SU-DHL-6 (cell line): ENCODE measurements at regions not wholly inside any gene's neighbourhood (a gene's known extent, or its start where the extent isn't known, plus 50 kb on each side); places are given as distances from the start of the nearest gene placed in this dataset.

Experiments used
- H2AFZ ChIP-seq: fragments of 200-600 bp; sonication (generic); 2 replicates; pipeline ENCODE4 v1.6.1; 2014; ENCODE audit warnings: low read depth, mild to moderate bottlenecking, moderate library complexity, mixed read lengths, antibody characterized with exemption, low read length; ENCODE audit not compliant: severe bottlenecking
- H3F3A ChIP-seq: fragments of 200-600 bp; shearing (Covaris generic); 2 replicates; pipeline ENCODE4 v1.6.0; 2016; ENCODE audit warnings: antibody characterized with exemption, mild to moderate bottlenecking; ENCODE audit not compliant: insufficient read depth
- H3K27ac ChIP-seq: fragments of 200-600 bp; sonication (generic); 2 replicates; pipeline ENCODE4 v1.5.1; 2016; ENCODE audit warnings: low read depth, mild to moderate bottlenecking, low read length, moderate library complexity, mixed read lengths
- H3K27me3 ChIP-seq: fragments of 200-600 bp; sonication (generic), shearing (Covaris generic); 2 replicates; pipeline ENCODE4 v1.6.0; 2014; ENCODE audit warnings: mild to moderate bottlenecking, low read length
- H3K36me3 ChIP-seq: fragments of 200-600 bp; sonication (generic); 2 replicates; pipeline ENCODE4 v1.6.1; 2014; ENCODE audit warnings: mild to moderate bottlenecking, low read length, mixed read lengths
- H3K4me2 ChIP-seq: fragments of 300-600, 200-600 bp; shearing (Covaris generic), sonication (generic); 2 replicates; pipeline ENCODE4 v1.6.0; 2014; ENCODE audit warnings: low read length, low read depth, mild to moderate bottlenecking; ENCODE audit not compliant: poor library complexity, severe bottlenecking
- H3K4me3 ChIP-seq: fragments of 200-600 bp; sonication (generic); 2 replicates; pipeline ENCODE4 v1.5.1; 2014; ENCODE audit warnings: antibody characterized with exemption, low read length, mild to moderate bottlenecking, mixed read lengths; ENCODE audit not compliant: insufficient read depth, poor library complexity, severe bottlenecking
- H3K79me2 ChIP-seq: fragments of 200-600 bp; sonication (generic); 2 replicates; pipeline ENCODE4 v1.6.1; 2014; ENCODE audit warnings: mild to moderate bottlenecking, low read length, moderate library complexity; ENCODE audit not compliant: insufficient read depth
- H3K9ac ChIP-seq: fragments of 200-600 bp; sonication (generic); 2 replicates; pipeline ENCODE4 v1.7.0; 2014; ENCODE audit warnings: mild to moderate bottlenecking, low read length
- H3K9me2 ChIP-seq: fragments of 200-600 bp; sonication (generic); replicated peaks from 2 replicates; pipeline ENCODE4 v1.6.1; 2014; ENCODE audit warnings: low read length; ENCODE audit not compliant: insufficient read depth
- H3K9me3 ChIP-seq: fragments of 200-600 bp; sonication (generic); 2 replicates; pipeline ENCODE4 v1.6.1; 2014; ENCODE audit warnings: low read length, mixed read lengths; ENCODE audit not compliant: insufficient read depth
- H4K20me1 ChIP-seq: fragments of 200-600 bp; sonication (generic); 2 replicates; pipeline ENCODE4 v1.6.1; 2014; ENCODE audit warnings: low read depth, mild to moderate bottlenecking, antibody characterized with exemption, low read length, moderate library complexity, mixed read lengths
- EZH2phosphoT487 ChIP-seq: fragments of 200-600 bp; sonication (generic), shearing (Covaris generic); conservative IDR thresholded peaks from 2 replicates; pipeline ENCODE4 v1.6.1; 2018; ENCODE audit warnings: mild to moderate bottlenecking, antibody characterized with exemption, low read length, moderate library complexity, mixed read lengths
- TF ChIP-seq, protein P1 (sequence below): fragments of 200-600 bp; sonication (generic); IDR thresholded peaks from one replicate; pipeline ENCODE4 v1.5.1; 2017; ENCODE audit warnings: antibody characterized with exemption, mild to moderate bottlenecking, low read length, moderate library complexity; ENCODE audit not compliant: insufficient read depth, poor library complexity, severe bottlenecking

DNA sequence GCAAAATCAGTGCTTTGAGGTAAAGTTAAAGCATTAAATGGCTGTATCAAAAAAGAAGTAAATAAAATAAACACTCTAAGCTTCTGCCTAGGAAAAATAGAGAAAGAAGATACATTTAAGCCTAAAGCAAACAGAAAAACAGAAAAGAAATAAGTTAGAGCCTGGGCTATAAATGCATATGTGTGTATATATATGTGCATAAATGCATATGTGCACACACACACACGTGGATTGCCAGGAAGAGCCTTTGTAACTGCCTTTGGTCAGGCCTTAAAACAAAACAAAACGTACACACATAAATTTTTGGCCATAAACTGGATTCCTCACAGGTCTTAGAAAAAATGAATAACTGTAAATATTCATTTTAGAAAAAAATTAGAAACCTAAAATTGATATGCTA is 925.8 kb downstream of the MRPL39 start:
- Histone ChIP-seq H3K27me3 (no peaks in the 10 kb centered on the region), H3F3A (no peaks in the 10 kb centered on the region), H4K20me1 (no peaks in the 10 kb centered on the region), H3K9me2 (no peaks in the 10 kb centered on the region), H3K4me2 (no peak overlapping the region), H3K27ac (no peak overlapping the region), H2AFZ (peak overlapping the region; percentile 35), H3K4me3 (no peak overlapping the region), H3K9ac (no peak overlapping the region), H3K79me2 (no peaks in the 10 kb centered on the region), H3K36me3 (no peaks in the 10 kb centered on the region), H3K9me3 (no peaks in the 10 kb centered on the region)
- TF ChIP-seq, protein P1, sequence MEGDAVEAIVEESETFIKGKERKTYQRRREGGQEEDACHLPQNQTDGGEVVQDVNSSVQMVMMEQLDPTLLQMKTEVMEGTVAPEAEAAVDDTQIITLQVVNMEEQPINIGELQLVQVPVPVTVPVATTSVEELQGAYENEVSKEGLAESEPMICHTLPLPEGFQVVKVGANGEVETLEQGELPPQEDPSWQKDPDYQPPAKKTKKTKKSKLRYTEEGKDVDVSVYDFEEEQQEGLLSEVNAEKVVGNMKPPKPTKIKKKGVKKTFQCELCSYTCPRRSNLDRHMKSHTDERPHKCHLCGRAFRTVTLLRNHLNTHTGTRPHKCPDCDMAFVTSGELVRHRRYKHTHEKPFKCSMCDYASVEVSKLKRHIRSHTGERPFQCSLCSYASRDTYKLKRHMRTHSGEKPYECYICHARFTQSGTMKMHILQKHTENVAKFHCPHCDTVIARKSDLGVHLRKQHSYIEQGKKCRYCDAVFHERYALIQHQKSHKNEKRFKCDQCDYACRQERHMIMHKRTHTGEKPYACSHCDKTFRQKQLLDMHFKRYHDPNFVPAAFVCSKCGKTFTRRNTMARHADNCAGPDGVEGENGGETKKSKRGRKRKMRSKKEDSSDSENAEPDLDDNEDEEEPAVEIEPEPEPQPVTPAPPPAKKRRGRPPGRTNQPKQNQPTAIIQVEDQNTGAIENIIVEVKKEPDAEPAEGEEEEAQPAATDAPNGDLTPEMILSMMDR, result no peak
- TF ChIP-seq EZH2phosphoT487, result no peak

DNA sequence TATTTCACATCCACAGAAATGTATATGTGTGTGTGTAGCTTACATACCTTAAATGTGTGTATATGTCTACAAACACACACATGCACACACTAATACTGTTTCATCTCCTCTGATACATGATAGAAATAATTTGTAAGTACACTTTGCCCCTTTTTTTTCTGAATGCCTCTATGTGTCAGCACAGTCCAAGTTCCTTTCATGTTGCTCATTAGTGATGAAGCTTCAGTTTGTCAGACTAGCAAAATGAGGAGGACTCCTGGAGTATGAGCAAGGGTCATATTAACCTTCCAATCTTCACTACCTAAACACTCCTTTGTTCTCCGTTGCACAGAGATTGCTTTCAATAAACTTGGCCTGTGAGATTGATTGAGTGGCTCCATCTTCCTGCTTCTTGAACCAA is 935.4 kb downstream of the MRPL39 start:
- H3K4me2 ChIP-seq, result no peak overlapping the region
- no peak overlapping the region for H3K27ac ChIP-seq
- H3F3A ChIP-seq, result no peaks in the 10 kb centered on the region
- no peaks in the 10 kb centered on the region for H3K27me3 ChIP-seq
- no peak overlapping the region for H2AFZ ChIP-seq
- H3K9me2 ChIP-seq, result no peaks in the 10 kb centered on the region; the same call in 1 of the 2 replicates
- no peaks in the 10 kb centered on the region for H4K20me1 ChIP-seq
- H3K4me3 ChIP-seq, result no peak overlapping the region
- H3K79me2 ChIP-seq, result no peaks in the 10 kb centered on the region
- no peak overlapping the region for H3K9ac ChIP-seq
- TF ChIP-seq, protein P1, result no peak
- TF ChIP-seq EZH2phosphoT487, result no peak
- no peaks in the 10 kb centered on the region for H3K9me3 ChIP-seq
- no peaks in the 10 kb centered on the region for H3K36me3 ChIP-seq

DNA sequence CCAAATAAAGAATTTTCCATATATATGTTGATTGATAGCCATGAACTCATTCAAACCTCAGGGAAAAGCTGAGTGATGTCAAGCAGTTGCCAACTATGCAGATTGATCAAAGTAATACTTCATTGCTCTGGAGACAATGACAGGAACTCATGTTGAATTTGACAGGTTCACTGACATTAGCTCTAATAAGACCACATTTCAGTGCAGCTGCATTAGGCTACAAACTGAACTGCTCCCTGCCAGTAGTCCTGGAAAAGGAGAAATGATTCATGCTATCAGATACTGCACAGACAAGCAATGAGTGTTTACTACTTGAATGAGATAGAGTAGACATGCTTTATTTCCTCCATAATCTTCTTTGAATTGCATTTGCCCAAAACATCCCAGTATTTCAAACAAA is 948.4 kb downstream of the MRPL39 start:
- no peaks in the 10 kb centered on the region for H3K27me3 ChIP-seq
- no peak overlapping the region for H3K4me3 ChIP-seq
- no peaks in the 10 kb centered on the region for H3K9me2 ChIP-seq
- no peaks in the 10 kb centered on the region for H3K79me2 ChIP-seq
- no peak overlapping the region for H3K27ac ChIP-seq
- no peak overlapping the region for H3K4me2 ChIP-seq
- H3F3A ChIP-seq, result no peaks in the 10 kb centered on the region
- H2AFZ ChIP-seq, result no peak overlapping the region
- H4K20me1 ChIP-seq, result no peaks in the 10 kb centered on the region
- no peak overlapping the region for H3K9ac ChIP-seq
- no peaks in the 10 kb centered on the region for H3K9me3 ChIP-seq
- H3K36me3 ChIP-seq, result no peaks in the 10 kb centered on the region
- no peak for TF ChIP-seq EZH2phosphoT487
- TF ChIP-seq, protein P1, result no peak
